ENCODE measurements at regions not wholly inside any gene's neighbourhood (a gene's known extent, or its start where the extent isn't known, plus 50 kb on each side); places are given as distances from the start of the nearest gene placed in this dataset.

- in situ Hi-C loops (cut with HindIII; ENCODE audit: low sequenced_read_pairs) = no loop called here
These were observed 55.6 kb upstream of the SHH start for GRCh38 chr7:155867734-155868400.

- in situ Hi-C loops (cut with HindIII; ENCODE audit: low sequenced_read_pairs) = no loop called here
These were observed 55.0 kb upstream of the SHH start for GRCh38 chr7:155867280-155867679.

- in situ Hi-C loops (cut with HindIII; ENCODE audit: low sequenced_read_pairs) = no loop called here
These were observed 53.7 kb upstream of the SHH start for GRCh38 chr7:155865830-155866525.

- in situ Hi-C loops (cut with HindIII; ENCODE audit: low sequenced_read_pairs) = no loop called here
These were observed 52.9 kb upstream of the SHH start for GRCh38 chr7:155864991-155865690.

GRCh38 chr7:155864271-155864985 lies 52.2 kb upstream of the SHH start:
- in situ Hi-C loops (cut with HindIII; ENCODE audit: low sequenced_read_pairs) = no loop called here

GRCh38 chr7:155863721-155864151 lies 51.5 kb upstream of the SHH start:
- in situ Hi-C loops (cut with HindIII; ENCODE audit: low sequenced_read_pairs) = no loop called here

- in situ Hi-C loops (cut with HindIII; ENCODE audit: low sequenced_read_pairs) = no loop called here
These were observed 50.0 kb upstream of the SHH start for GRCh38 chr7:155862123-155862892.

Measured in DLD1 (cell line).